ENCODE measurements at regions not wholly inside any gene's neighbourhood (a gene's known extent, or its start where the extent isn't known, plus 50 kb on each side); places are given as distances from the start of the nearest gene placed in this dataset.

- H3K9me3 ChIP-seq: no peaks in the 10 kb centered on the region
- no peak for TF ChIP-seq EP300 (IDR thresholded peaks at IDR 0.05)
- TF ChIP-seq CTCF (IDR thresholded peaks at IDR 0.05): no peak
- TF ChIP-seq POLR2A (IDR thresholded peaks at IDR 0.05): no peak
- H3K4me1 ChIP-seq: peaks cover 0 to 6% (median 3%) of the 10 kb centered on the region in 4 donors
- no peak overlapping the region for H3K4me3 ChIP-seq
- H3K27ac ChIP-seq: no peak overlapping the region
- no peaks in the 10 kb centered on the region for H3K36me3 ChIP-seq
- DNase-seq (ENCODE audit: low spot score in 2 of 2): no peak
- no peaks in the 10 kb centered on the region for H3K27me3 ChIP-seq
- 87 to 96% methylated on average over 3 of the region's 3 CpGs for WGBS, 2 donors
Measured at GRCh38 chr6:148213366-148213765, 129.3 kb upstream of the SASH1 start.

- 90 to 92% methylated on average over 5 of the region's 5 CpGs for WGBS, 2 donors
- Histone ChIP-seq H3K4me3 (no peak overlapping the region), H3K9me3 (no peaks in the 10 kb centered on the region), H3K27me3 (no peaks in the 10 kb centered on the region), H3K27ac (no peak overlapping the region), H3K36me3 (no peaks in the 10 kb centered on the region), H3K4me1 (peaks cover 0 to 15% (median 5%) of the 10 kb centered on the region in 4 donors)
- no peak for TF ChIP-seq EP300 (IDR thresholded peaks at IDR 0.05)
- DNase-seq (ENCODE audit: low spot score in 2 of 2): no peak
Measured at GRCh38 chr6:148214667-148215066, 128.0 kb upstream of the SASH1 start.

- H3K27me3 ChIP-seq: no peaks in the 10 kb centered on the region
- WGBS, 2 donors: 95 to 98% methylated on average over 4 of the region's 4 CpGs
- peaks cover 0 to 15% (median 5%) of the 10 kb centered on the region in 4 donors for H3K4me1 ChIP-seq
- DNase-seq (ENCODE audit: low spot score in 2 of 2): no peak
- no peak overlapping the region for H3K4me3 ChIP-seq
- no peaks in the 10 kb centered on the region for H3K36me3 ChIP-seq
- no peak for TF ChIP-seq CTCF (IDR thresholded peaks at IDR 0.05)
- TF ChIP-seq POLR2A (IDR thresholded peaks at IDR 0.05): no peak
- TF ChIP-seq EP300 (IDR thresholded peaks at IDR 0.05): no peak
- no peak overlapping the region for H3K27ac ChIP-seq
- no peaks in the 10 kb centered on the region for H3K9me3 ChIP-seq
Measured at GRCh38 chr6:148217051-148217450, 125.6 kb upstream of the SASH1 start.

- H3K27ac ChIP-seq: peak overlapping the region in 2 of 4 donors; percentile 18 to 66
- H3K4me1 ChIP-seq: peaks cover 0 to 19% (median 8%) of the 10 kb centered on the region in 4 donors
- no peak for TF ChIP-seq CTCF (IDR thresholded peaks at IDR 0.05)
- no peak for TF ChIP-seq EP300 (IDR thresholded peaks at IDR 0.05)
- TF ChIP-seq POLR2A (IDR thresholded peaks at IDR 0.05): no peak
- DNase-seq (ENCODE audit: low spot score in 2 of 2): no peak
- H3K9me3 ChIP-seq: no peaks in the 10 kb centered on the region
- H3K27me3 ChIP-seq: no peaks in the 10 kb centered on the region
- 46 to 56% methylated on average over 3 of the region's 3 CpGs for WGBS, 2 donors
- no peaks in the 10 kb centered on the region for H3K36me3 ChIP-seq
- H3K4me3 ChIP-seq: no peak overlapping the region
Measured at GRCh38 chr6:148217921-148218320, 124.7 kb upstream of the SASH1 start.

- Histone ChIP-seq H3K36me3 (no peaks in the 10 kb centered on the region), H3K27me3 (no peaks in the 10 kb centered on the region), H3K4me3 (no peak overlapping the region), H3K4me1 (peaks cover 0 to 25% (median 8%) of the 10 kb centered on the region in 4 donors), H3K9me3 (no peaks in the 10 kb centered on the region), H3K27ac (peak overlapping the region in 2 of 4 donors; percentile 18 to 66)
- 57 to 71% methylated on average over 3 of the region's 3 CpGs for WGBS, 2 donors
- DNase-seq (ENCODE audit: low spot score in 2 of 2): no peak
- TF ChIP-seq POLR2A (IDR thresholded peaks at IDR 0.05) (no peak), EP300 (IDR thresholded peaks at IDR 0.05) (no peak), CTCF (IDR thresholded peaks at IDR 0.05) (no peak)
Measured at GRCh38 chr6:148218542-148219258, 123.9 kb upstream of the SASH1 start.

Data from tibial nerve (tissue), 4 donors.